ENCODE measurements at regions not wholly inside any gene's neighbourhood (a gene's known extent, or its start where the extent isn't known, plus 50 kb on each side); places are given as distances from the start of the nearest gene placed in this dataset.
"Not testable (repeated sequence)": the region's sequence is repeated elsewhere in the genome, so short reads cannot be mapped to it uniquely, and the experiment has no call there.

- no peak for DNase-seq (ENCODE audit: low read depth in 4 of 4, low spot score in 1 of 4)
Observed at GRCh38 chr11:127993788-127994187, 593.6 kb downstream of the ETS1 start.

GRCh38 chr11:127993281-127993680 lies 594.1 kb downstream of the ETS1 start:
- DNase-seq (ENCODE audit: low read depth in 4 of 4, low spot score in 1 of 4) = no peak

GRCh38 chr11:127986073-127986472 lies 601.3 kb downstream of the ETS1 start:
- DNase-seq (ENCODE audit: low read depth in 4 of 4, low spot score in 1 of 4) = no peak

- no peak for DNase-seq (ENCODE audit: low read depth in 4 of 4, low spot score in 1 of 4)
Observed at GRCh38 chr11:127972816-127973215, 614.5 kb downstream of the ETS1 start.

- DNase-seq (ENCODE audit: low read depth in 4 of 4, low spot score in 1 of 4) = no peak
Observed at GRCh38 chr11:127971448-127971847, 615.9 kb downstream of the ETS1 start.

GRCh38 chr11:127966821-127967220 lies 620.5 kb downstream of the ETS1 start:
- DNase-seq (ENCODE audit: low read depth in 4 of 4, low spot score in 1 of 4) = no peak

GRCh38 chr11:127965939-127966668 lies 621.3 kb downstream of the ETS1 start:
- DNase-seq (ENCODE audit: low read depth in 4 of 4, low spot score in 1 of 4) = no peak

GRCh38 chr11:127962416-127962815 lies 624.9 kb downstream of the ETS1 start:
- no peak for DNase-seq (ENCODE audit: low read depth in 4 of 4, low spot score in 1 of 4)

GRCh38 chr11:127950162-127950561 lies 637.2 kb downstream of the ETS1 start:
- DNase-seq (ENCODE audit: low read depth in 4 of 4, low spot score in 1 of 4) = no peak

- DNase-seq (ENCODE audit: low read depth in 4 of 4, low spot score in 1 of 4) = no peak
Observed at GRCh38 chr11:127943763-127944162, 643.6 kb downstream of the ETS1 start.

GRCh38 chr11:127943152-127943551 lies 644.2 kb downstream of the ETS1 start:
- DNase-seq (ENCODE audit: low read depth in 4 of 4, low spot score in 1 of 4) = no peak

- not testable (repeated sequence) for DNase-seq (ENCODE audit: low read depth in 4 of 4, low spot score in 1 of 4)
Observed at GRCh38 chr11:127941554-127941953, 645.8 kb downstream of the ETS1 start.

GRCh38 chr11:127939000-127939399 lies 648.4 kb downstream of the ETS1 start:
- DNase-seq (ENCODE audit: low read depth in 4 of 4, low spot score in 1 of 4) = no peak

- DNase-seq (ENCODE audit: low read depth in 4 of 4, low spot score in 1 of 4) = no peak
Observed at GRCh38 chr11:127935081-127935480, 652.3 kb downstream of the ETS1 start.

- DNase-seq (ENCODE audit: low read depth in 4 of 4, low spot score in 1 of 4) = not testable (repeated sequence)
Observed at GRCh38 chr11:127933961-127934360, 653.4 kb downstream of the ETS1 start.

- DNase-seq (ENCODE audit: low read depth in 4 of 4, low spot score in 1 of 4) = no peak
Observed at GRCh38 chr11:127931803-127932202, 655.6 kb downstream of the ETS1 start.

GRCh38 chr11:127926721-127927120 lies 660.6 kb downstream of the ETS1 start:
- no peak for DNase-seq (ENCODE audit: low read depth in 4 of 4, low spot score in 1 of 4)

GRCh38 chr11:127925475-127925874 lies 661.9 kb downstream of the ETS1 start:
- no peak for DNase-seq (ENCODE audit: low read depth in 4 of 4, low spot score in 1 of 4)

GRCh38 chr11:127919206-127920000 lies 668.0 kb downstream of the ETS1 start:
- DNase-seq (ENCODE audit: low read depth in 4 of 4, low spot score in 1 of 4) = no peak

- DNase-seq (ENCODE audit: low read depth in 4 of 4, low spot score in 1 of 4) = no peak
Observed at GRCh38 chr11:127902382-127902781, 685.0 kb downstream of the ETS1 start.

GRCh38 chr11:127898422-127899365 lies 688.7 kb downstream of the ETS1 start:
- no peak for DNase-seq (ENCODE audit: low read depth in 4 of 4, low spot score in 1 of 4)

Data from stimulated activated CD4-positive, alpha-beta T cell treated with anti-CD3 and anti-CD28 coated beads, Interleukin-1b, Interleukin-23, amount 100 ng/mL, for 24 hours (primary cell).